HEK293T (cell line): ENCODE measurements at regions not wholly inside any gene's neighbourhood (a gene's known extent, or its start where the extent isn't known, plus 50 kb on each side); places are given as distances from the start of the nearest gene placed in this dataset.

Experiments
- BHLHE40 ChIP-seq: fragments of 450-650 bp; IDR thresholded peaks from 2 replicates; pipeline ENCODE4 v1.6.1; 2016; ENCODE audit warnings: mild to moderate bottlenecking, moderate library complexity, borderline replicate concordance
- CTBP1 ChIP-seq: fragments of 450-650 bp; IDR thresholded peaks from 2 replicates; pipeline ENCODE4 v1.6.1; 2016; ENCODE audit warnings: borderline replicate concordance
- FOXA1 ChIP-seq: fragments of 450-650 bp; IDR thresholded peaks from 2 replicates; pipeline ENCODE4 v1.6.1; 2016; ENCODE audit warnings: mild to moderate bottlenecking
- FOXM1 ChIP-seq: fragments of 450-650 bp; IDR thresholded peaks from 2 replicates; pipeline ENCODE4 v1.6.1; 2017; ENCODE audit warnings: mild to moderate bottlenecking, borderline replicate concordance
- HDGF ChIP-seq: fragments of 450-650 bp; IDR thresholded peaks from 2 replicates; pipeline ENCODE4 v1.6.1; 2017; ENCODE audit warnings: antibody characterized with exemption, borderline replicate concordance
- L3MBTL2 ChIP-seq: fragments of 450-650 bp; conservative IDR thresholded peaks from 2 replicates; pipeline ENCODE4 v1.6.1; 2016; ENCODE audit warnings: mild to moderate bottlenecking
- ZNF384 ChIP-seq: fragments of 450-650 bp; IDR thresholded peaks from 2 replicates; pipeline ENCODE4 v1.6.1; 2016
- TF ChIP-seq, protein P1 (sequence below): fragments of 450-650 bp; IDR thresholded peaks from 2 replicates; pipeline ENCODE4 v1.6.1; 2016

DNA sequence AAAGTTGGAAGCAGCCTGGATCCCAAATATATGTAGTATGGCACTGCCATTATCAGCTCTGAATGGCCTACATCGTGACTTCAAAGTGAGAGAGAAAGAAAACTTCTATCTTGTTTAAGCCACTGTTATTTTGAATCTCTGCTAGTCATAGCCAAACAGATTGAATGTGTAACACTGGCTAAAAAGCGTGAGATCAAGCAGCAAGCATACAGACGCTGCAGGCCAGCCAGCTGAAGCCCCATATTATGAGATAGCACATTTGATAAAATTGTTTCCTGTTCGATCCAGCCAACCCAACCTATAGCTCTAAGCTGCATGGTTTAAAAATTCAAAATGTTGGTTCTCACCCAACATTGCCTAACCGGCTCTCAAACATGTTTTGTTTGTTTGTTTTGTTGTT lies 95.0 kb downstream of the DUSP6 start:
- TF ChIP-seq ZNF384 = no peak
- TF ChIP-seq BHLHE40 = no peak
- no peak for TF ChIP-seq FOXM1
- TF ChIP-seq, protein P1, sequence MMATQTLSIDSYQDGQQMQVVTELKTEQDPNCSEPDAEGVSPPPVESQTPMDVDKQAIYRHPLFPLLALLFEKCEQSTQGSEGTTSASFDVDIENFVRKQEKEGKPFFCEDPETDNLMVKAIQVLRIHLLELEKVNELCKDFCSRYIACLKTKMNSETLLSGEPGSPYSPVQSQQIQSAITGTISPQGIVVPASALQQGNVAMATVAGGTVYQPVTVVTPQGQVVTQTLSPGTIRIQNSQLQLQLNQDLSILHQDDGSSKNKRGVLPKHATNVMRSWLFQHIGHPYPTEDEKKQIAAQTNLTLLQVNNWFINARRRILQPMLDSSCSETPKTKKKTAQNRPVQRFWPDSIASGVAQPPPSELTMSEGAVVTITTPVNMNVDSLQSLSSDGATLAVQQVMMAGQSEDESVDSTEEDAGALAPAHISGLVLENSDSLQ = no peak
- TF ChIP-seq CTBP1 = no peak
- TF ChIP-seq L3MBTL2 = no peak
- TF ChIP-seq HDGF = no peak
- no peak for TF ChIP-seq FOXA1
